ENCODE measurements at regions not wholly inside any gene's neighbourhood (a gene's known extent, or its start where the extent isn't known, plus 50 kb on each side); places are given as distances from the start of the nearest gene placed in this dataset.

DNA sequence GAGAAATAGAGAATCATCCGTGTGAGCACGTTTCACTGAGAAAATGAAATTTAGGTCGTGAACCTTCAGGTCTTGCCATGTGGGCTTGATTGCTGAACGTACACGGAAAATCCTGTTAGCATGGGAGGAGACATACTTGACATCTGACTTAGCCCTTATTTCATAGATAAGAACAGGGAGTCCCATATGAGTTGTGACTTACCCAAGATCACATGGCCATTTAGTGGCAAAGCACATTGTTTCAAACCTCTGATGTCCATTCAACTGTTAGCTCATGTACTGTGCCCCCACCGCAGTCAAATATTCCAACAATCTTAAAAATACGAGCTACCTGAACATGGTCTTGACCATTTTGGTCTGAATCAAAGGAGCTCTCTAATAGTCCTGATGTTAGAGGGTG is 411.2 kb upstream of the FZD8 start:
- Histone ChIP-seq H3K27ac (ENCODE audit: low read length) (no peak overlapping the region), H3K79me2 (ENCODE audit: low read length) (no peaks in the 10 kb centered on the region), H3K27me3 (ENCODE audit: low read depth, low read length) (no peaks in the 10 kb centered on the region), H2AFZ (ENCODE audit: low read depth, low read length) (no peak overlapping the region), H4K20me1 (ENCODE audit: insufficient read depth, low read length) (no peaks in the 10 kb centered on the region), H3K4me1 (ENCODE audit: low read length) (no peaks in the 10 kb centered on the region), H3K9me3 (ENCODE audit: insufficient read depth, low read length) (no peaks in the 10 kb centered on the region), H3K9ac (ENCODE audit: low read length) (no peak overlapping the region), H3K36me3 (replicated peaks; ENCODE audit: low read depth, low read length) (no peaks in the 10 kb centered on the region), H3K4me2 (ENCODE audit: low read length) (no peak overlapping the region), H3K4me3 (ENCODE audit: low read length) (no peak overlapping the region)
- TF ChIP-seq EZH2phosphoT487 (IDR thresholded peaks at IDR 0.05; ENCODE audit: low read depth) = no peak
- TF ChIP-seq, protein P1, sequence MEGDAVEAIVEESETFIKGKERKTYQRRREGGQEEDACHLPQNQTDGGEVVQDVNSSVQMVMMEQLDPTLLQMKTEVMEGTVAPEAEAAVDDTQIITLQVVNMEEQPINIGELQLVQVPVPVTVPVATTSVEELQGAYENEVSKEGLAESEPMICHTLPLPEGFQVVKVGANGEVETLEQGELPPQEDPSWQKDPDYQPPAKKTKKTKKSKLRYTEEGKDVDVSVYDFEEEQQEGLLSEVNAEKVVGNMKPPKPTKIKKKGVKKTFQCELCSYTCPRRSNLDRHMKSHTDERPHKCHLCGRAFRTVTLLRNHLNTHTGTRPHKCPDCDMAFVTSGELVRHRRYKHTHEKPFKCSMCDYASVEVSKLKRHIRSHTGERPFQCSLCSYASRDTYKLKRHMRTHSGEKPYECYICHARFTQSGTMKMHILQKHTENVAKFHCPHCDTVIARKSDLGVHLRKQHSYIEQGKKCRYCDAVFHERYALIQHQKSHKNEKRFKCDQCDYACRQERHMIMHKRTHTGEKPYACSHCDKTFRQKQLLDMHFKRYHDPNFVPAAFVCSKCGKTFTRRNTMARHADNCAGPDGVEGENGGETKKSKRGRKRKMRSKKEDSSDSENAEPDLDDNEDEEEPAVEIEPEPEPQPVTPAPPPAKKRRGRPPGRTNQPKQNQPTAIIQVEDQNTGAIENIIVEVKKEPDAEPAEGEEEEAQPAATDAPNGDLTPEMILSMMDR (IDR thresholded peaks at IDR 0.05; ENCODE audit: low read depth, low read length) = no peak

DNA sequence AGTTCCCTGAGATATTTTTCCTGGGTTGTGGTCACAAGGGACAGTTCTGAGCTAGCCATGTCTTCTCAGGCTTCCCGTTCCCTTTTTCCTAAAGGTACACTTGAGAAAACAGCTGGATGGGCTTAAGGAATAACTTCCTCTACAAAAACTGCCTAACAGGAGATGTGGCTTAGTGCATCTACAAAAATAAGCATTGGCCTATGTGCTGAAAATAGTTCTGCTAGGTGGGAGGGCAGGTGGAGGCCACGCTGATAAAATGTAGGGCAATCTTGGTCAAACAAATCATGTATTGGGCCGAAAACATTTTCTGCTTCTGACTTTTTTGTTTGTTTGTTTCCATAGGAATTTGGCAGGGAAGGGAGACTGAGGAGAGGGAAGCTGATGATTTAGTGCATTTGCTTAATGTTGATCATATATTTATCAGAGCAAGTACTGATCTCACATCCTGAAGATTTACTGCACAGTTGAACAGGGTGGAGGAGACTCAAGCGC is 409.4 kb upstream of the FZD8 start:
- no peaks in the 10 kb centered on the region for H3K27me3 ChIP-seq (ENCODE audit: low read depth, low read length)
- H2AFZ ChIP-seq (ENCODE audit: low read depth, low read length) = no peak overlapping the region
- H3K79me2 ChIP-seq (ENCODE audit: low read length) = no peaks in the 10 kb centered on the region
- H4K20me1 ChIP-seq (ENCODE audit: insufficient read depth, low read length) = no peaks in the 10 kb centered on the region
- no peaks in the 10 kb centered on the region for H3K4me1 ChIP-seq (ENCODE audit: low read length)
- TF ChIP-seq, protein P1 (IDR thresholded peaks at IDR 0.05; ENCODE audit: low read depth, low read length) = no peak
- TF ChIP-seq EZH2phosphoT487 (IDR thresholded peaks at IDR 0.05; ENCODE audit: low read depth) = no peak
- H3K9ac ChIP-seq (ENCODE audit: low read length) = no peak overlapping the region
- no peak overlapping the region for H3K4me3 ChIP-seq (ENCODE audit: low read length)
- no peaks in the 10 kb centered on the region for H3K9me3 ChIP-seq (ENCODE audit: insufficient read depth, low read length)
- H3K4me2 ChIP-seq (ENCODE audit: low read length) = no peak overlapping the region
- no peaks in the 10 kb centered on the region for H3K36me3 ChIP-seq (replicated peaks; ENCODE audit: low read depth, low read length)
- H3K27ac ChIP-seq (ENCODE audit: low read length) = no peak overlapping the region

DNA sequence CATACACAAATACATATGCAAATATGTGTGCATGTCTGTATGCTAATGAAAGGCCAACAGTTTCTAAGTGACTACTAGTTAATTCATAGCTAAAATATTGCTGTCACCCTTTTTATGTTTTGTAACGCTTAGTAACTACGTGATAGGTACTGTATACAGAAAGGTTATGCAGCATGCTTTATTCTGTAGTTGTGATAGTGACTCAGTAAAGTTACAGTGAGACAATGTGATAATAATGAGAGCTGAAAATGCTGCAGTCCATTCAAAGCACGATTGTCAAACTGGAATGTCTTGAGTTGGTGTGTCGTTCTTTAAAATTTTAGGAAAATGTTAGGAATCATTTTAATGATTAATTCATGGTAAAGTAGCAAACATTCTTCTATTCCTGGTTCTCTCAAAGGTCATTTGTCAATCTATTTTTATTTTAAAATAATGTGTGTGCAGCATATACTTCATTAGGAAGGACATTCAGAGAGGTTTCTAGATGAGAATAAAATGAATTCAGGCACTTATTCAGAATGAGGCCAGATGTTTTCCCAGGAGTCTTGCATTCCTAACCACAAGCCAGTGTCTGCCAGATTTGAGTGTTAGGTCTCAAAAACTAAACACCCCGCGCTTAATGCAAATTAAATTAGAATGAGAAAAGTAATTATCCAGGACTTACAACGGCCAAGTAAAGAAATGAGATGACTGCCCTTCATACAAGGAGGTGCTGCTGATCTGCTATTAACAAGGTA is 408.8 kb upstream of the FZD8 start:
- H3K9me3 ChIP-seq (ENCODE audit: insufficient read depth, low read length) = no peaks in the 10 kb centered on the region
- H3K36me3 ChIP-seq (replicated peaks; ENCODE audit: low read depth, low read length) = no peaks in the 10 kb centered on the region
- no peaks in the 10 kb centered on the region for H3K4me1 ChIP-seq (ENCODE audit: low read length)
- no peaks in the 10 kb centered on the region for H3K79me2 ChIP-seq (ENCODE audit: low read length)
- no peak overlapping the region for H2AFZ ChIP-seq (ENCODE audit: low read depth, low read length)
- no peaks in the 10 kb centered on the region for H3K27me3 ChIP-seq (ENCODE audit: low read depth, low read length)
- no peaks in the 10 kb centered on the region for H4K20me1 ChIP-seq (ENCODE audit: insufficient read depth, low read length)
- TF ChIP-seq EZH2phosphoT487 (IDR thresholded peaks at IDR 0.05; ENCODE audit: low read depth) = no peak
- H3K4me2 ChIP-seq (ENCODE audit: low read length) = no peak overlapping the region
- no peak overlapping the region for H3K9ac ChIP-seq (ENCODE audit: low read length)
- H3K27ac ChIP-seq (ENCODE audit: low read length) = no peak overlapping the region
- no peak overlapping the region for H3K4me3 ChIP-seq (ENCODE audit: low read length)

DNA sequence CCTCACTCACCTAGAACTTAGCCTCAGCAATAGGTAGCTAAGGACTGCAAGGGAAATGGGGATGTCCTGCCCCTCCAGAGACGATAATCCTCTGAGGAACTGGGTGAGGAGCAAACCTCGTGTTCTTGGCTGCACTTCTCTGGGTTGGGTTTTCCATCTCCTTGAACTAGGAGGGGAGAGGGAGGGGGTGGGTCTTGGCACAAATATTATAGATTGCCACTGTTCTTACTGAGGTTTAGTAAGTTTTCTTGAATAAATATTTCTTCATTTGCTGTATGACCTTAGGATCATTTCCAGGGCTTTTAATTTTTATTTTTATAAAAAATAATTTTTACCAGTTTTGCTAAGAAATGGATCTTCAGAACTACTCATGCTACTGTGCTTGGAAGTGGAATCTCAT is 406.7 kb upstream of the FZD8 start:
- Histone ChIP-seq H3K27ac (ENCODE audit: low read length) (no peak overlapping the region), H2AFZ (ENCODE audit: low read depth, low read length) (no peak overlapping the region), H3K36me3 (replicated peaks; ENCODE audit: low read depth, low read length) (no peaks in the 10 kb centered on the region), H3K4me1 (ENCODE audit: low read length) (no peaks in the 10 kb centered on the region), H3K79me2 (ENCODE audit: low read length) (no peaks in the 10 kb centered on the region), H3K4me2 (ENCODE audit: low read length) (no peak overlapping the region), H4K20me1 (ENCODE audit: insufficient read depth, low read length) (no peaks in the 10 kb centered on the region), H3K4me3 (ENCODE audit: low read length) (no peak overlapping the region), H3K27me3 (ENCODE audit: low read depth, low read length) (no peaks in the 10 kb centered on the region), H3K9ac (ENCODE audit: low read length) (no peak overlapping the region), H3K9me3 (ENCODE audit: insufficient read depth, low read length) (no peaks in the 10 kb centered on the region)
- TF ChIP-seq EZH2phosphoT487 (IDR thresholded peaks at IDR 0.05; ENCODE audit: low read depth) = no peak
- TF ChIP-seq, protein P1 (IDR thresholded peaks at IDR 0.05; ENCODE audit: low read depth, low read length) = no peak

Data from OCI-LY3 (cell line).